ENCODE measurements at regions not wholly inside any gene's neighbourhood (a gene's known extent, or its start where the extent isn't known, plus 50 kb on each side); places are given as distances from the start of the nearest gene placed in this dataset.

GRCh38 chr21:32065654-32066053 lies 192.8 kb downstream of the HUNK start:
- ChIA-PET CTCF (no interaction called here), POLR2A (no interaction called here)
- intact Hi-C loops (cut with micrococcal nuclease) = no loop called here
- Mint-ChIP-seq H3K4me1 (ENCODE audit: low read depth) (no peaks in the 10 kb centered on the region), H3K4me3 (no peak overlapping the region), H3K9me3 (no peaks in the 10 kb centered on the region), H3K27ac (no peak overlapping the region), H3K27me3 (peaks cover 4% of the 10 kb centered on the region), H3K36me3 (no peaks in the 10 kb centered on the region)
- DNase-seq = no peak

GRCh38 chr21:32064281-32064910 lies 191.6 kb downstream of the HUNK start:
- DNase-seq = no peak
- H3K4me1 Mint-ChIP-seq (ENCODE audit: low read depth) = no peaks in the 10 kb centered on the region
- no peak overlapping the region for H3K27ac Mint-ChIP-seq
- intact Hi-C loops (cut with micrococcal nuclease) = no loop called here
- peaks cover 4% of the 10 kb centered on the region for H3K27me3 Mint-ChIP-seq
- H3K4me3 Mint-ChIP-seq = no peak overlapping the region
- ChIA-PET POLR2A (no interaction called here), CTCF (interaction anchor here (0.5 to 0.6 kb wide), 2 partner anchors 31 to 195 kb away, joined by 3 to 4 read pairs; no protein-coding TSS in a partner anchor)
- H3K9me3 Mint-ChIP-seq = no peaks in the 10 kb centered on the region
- H3K36me3 Mint-ChIP-seq = no peaks in the 10 kb centered on the region

GRCh38 chr21:32062591-32063227 lies 189.9 kb downstream of the HUNK start:
- DNase-seq = no peak
- Mint-ChIP-seq H3K4me3 (no peak overlapping the region), H3K9me3 (no peaks in the 10 kb centered on the region), H3K36me3 (no peaks in the 10 kb centered on the region), H3K4me1 (ENCODE audit: low read depth) (no peaks in the 10 kb centered on the region), H3K27ac (no peak overlapping the region), H3K27me3 (peaks cover 4% of the 10 kb centered on the region)
- ChIA-PET CTCF (no interaction called here), POLR2A (no interaction called here)
- intact Hi-C loops (cut with micrococcal nuclease) = no loop called here

- ChIA-PET POLR2A (no interaction called here), CTCF (no interaction called here)
- Mint-ChIP-seq H3K4me3 (no peak overlapping the region), H3K4me1 (ENCODE audit: low read depth) (no peaks in the 10 kb centered on the region), H3K36me3 (no peaks in the 10 kb centered on the region), H3K27ac (no peak overlapping the region), H3K27me3 (peaks cover 4% of the 10 kb centered on the region), H3K9me3 (no peaks in the 10 kb centered on the region)
- intact Hi-C loops (cut with micrococcal nuclease) = no loop called here
- DNase-seq = no peak
Observed at GRCh38 chr21:32061729-32062128, 188.9 kb downstream of the HUNK start.

- POLR2A ChIA-PET = no interaction called here
- H3K27ac Mint-ChIP-seq = no peak overlapping the region
- DNase-seq = no peak
- no peaks in the 10 kb centered on the region for H3K27me3 Mint-ChIP-seq
- intact Hi-C loops (cut with micrococcal nuclease) = no loop called here
- CTCF ChIA-PET = no interaction called here
- H3K9me3 Mint-ChIP-seq = peaks cover 13% of the 10 kb centered on the region
- H3K4me3 Mint-ChIP-seq = no peak overlapping the region
- H3K36me3 Mint-ChIP-seq = no peaks in the 10 kb centered on the region
- no peaks in the 10 kb centered on the region for H3K4me1 Mint-ChIP-seq (ENCODE audit: low read depth)
Observed at GRCh38 chr21:32056791-32057190, 184.0 kb downstream of the HUNK start.

- POLR2A ChIA-PET = no interaction called here
- CTCF ChIA-PET = no interaction called here
- H3K27me3 Mint-ChIP-seq = no peaks in the 10 kb centered on the region
- H3K27ac Mint-ChIP-seq = no peak overlapping the region
- H3K9me3 Mint-ChIP-seq = peaks cover 18% of the 10 kb centered on the region
- no peaks in the 10 kb centered on the region for H3K36me3 Mint-ChIP-seq
- H3K4me3 Mint-ChIP-seq = no peak overlapping the region
- intact Hi-C loops (cut with micrococcal nuclease) = no loop called here
- DNase-seq = no peak
- H3K4me1 Mint-ChIP-seq (ENCODE audit: low read depth) = no peaks in the 10 kb centered on the region
Observed at GRCh38 chr21:32055305-32055704, 182.5 kb downstream of the HUNK start.
